B cell (primary cell): ENCODE measurements at regions not wholly inside any gene's neighbourhood (a gene's known extent, or its start where the extent isn't known, plus 50 kb on each side); places are given as distances from the start of the nearest gene placed in this dataset.

Experiments
- ATAC-seq: fragments of 200-7000 bp; cut with Tn5 transposase; one replicate; pipeline ENCODE4 v1.10.0; 2021; ENCODE audit warnings: low read depth, mild to moderate bottlenecking, moderate number of reproducible peaks, moderate library complexity
- CTCF ChIA-PET: fragments of 350-600 bp; sonication (Branson Sonifier 250); formaldehyde crosslinking; loops from one replicate; lab custom pipeline; 2021; ENCODE audit warnings: antibody characterized with exemption, inconsistent platforms; lab: Charles Lee
- POLR2A ChIA-PET: fragments of 350-600 bp; sonication (Branson Sonifier 250); formaldehyde crosslinking; loops from one replicate; lab custom pipeline; 2021; ENCODE audit warnings: antibody characterized with exemption; lab: Charles Lee
- DNase-seq: peaks from one replicate; pipeline ENCODE4 v3.0.0; 2013
- H2AFZ ChIP-seq: 2 replicates; pipeline ENCODE4 v1.6.1; 2012; ENCODE audit warnings: mild to moderate bottlenecking, low read depth, low read length; ENCODE audit not compliant: insufficient read depth, poor library complexity, severe bottlenecking
- H3K27ac ChIP-seq, 2 donors: 1 replicate in 1 of 2; 2 replicates in 1 of 2; pipeline ENCODE4 v1.5.1; 2012 to 2013; ENCODE audit warnings: low read length in 2 of 2, mild to moderate bottlenecking in 2 of 2, moderate library complexity in 1 of 2
- H3K27me3 ChIP-seq, 4 experiments: fragments of 200-600 bp in 1 of 4; sonication (generic) in 1 of 4; replicated peaks in 1 of 4; 1 replicate in 2 of 4; 2 replicates in 2 of 4; pipeline versions ENCODE4 v1.6.1 to v1.7.0; 2013 to 2016; ENCODE audit warnings: low read length in 3 of 4, mild to moderate bottlenecking in 2 of 4, mixed read lengths in 1 of 4, moderate library complexity in 1 of 4; ENCODE audit not compliant: insufficient read depth in 4 of 4, control insufficient read depth in 3 of 4; ENCODE audit errors: control extremely low read depth in 1 of 4
- H3K36me3 ChIP-seq, 2 experiments: replicated peaks in 1 of 2; 1 replicate in 1 of 2; 2 replicates in 1 of 2; pipeline versions ENCODE4 v1.6.1 to v1.7.1; 2013; ENCODE audit warnings: low read length in 1 of 2; ENCODE audit not compliant: insufficient read depth in 2 of 2, control insufficient read depth in 1 of 2; ENCODE audit errors: control extremely low read depth in 1 of 2, extremely low read depth in 1 of 2
- H3K4me1 ChIP-seq, 2 donors: fragments of 200-600 bp in 1 of 2; sonication (generic) in 1 of 2; 1 replicate in 1 of 2; 2 replicates in 1 of 2; pipeline versions ENCODE4 v1.5.1 to v1.6.1; 2013 to 2017; ENCODE audit warnings: low read length in 2 of 2; ENCODE audit not compliant: control insufficient read depth in 2 of 2, insufficient read depth in 2 of 2
- H3K4me2 ChIP-seq: replicated peaks from 2 replicates; pipeline ENCODE3; 2012; ENCODE audit warnings: mild to moderate bottlenecking, low read depth, low read length; ENCODE audit not compliant: poor library complexity, severe bottlenecking
- H3K4me3 ChIP-seq, 5 experiments: fragments of 200-600 bp in 1 of 5; sonication (generic) in 1 of 5; 1 replicate in 3 of 5; 2 replicates in 2 of 5; pipeline versions ENCODE4 v1.5.1 to v1.7.0; 2011 to 2016; ENCODE audit warnings: low read length in 4 of 5, mild to moderate bottlenecking in 4 of 5, low read depth in 2 of 5, control low read depth in 1 of 5, moderate library complexity in 1 of 5; ENCODE audit not compliant: insufficient read depth in 1 of 5; ENCODE audit errors: control extremely low read depth in 1 of 5, extremely low read depth in 1 of 5
- H3K79me2 ChIP-seq: fragments of 200-600 bp; sonication (generic); one replicate; pipeline ENCODE4 v1.6.0; 2016; ENCODE audit warnings: low read length; ENCODE audit not compliant: control insufficient read depth, insufficient read depth
- H3K9ac ChIP-seq: fragments of 200-600 bp; sonication (generic); 2 replicates; pipeline ENCODE4 v1.6.1; 2017; ENCODE audit warnings: mild to moderate bottlenecking, low read length, moderate library complexity
- H3K9me3 ChIP-seq, 3 donors: one replicate each; pipeline versions ENCODE4 v1.6.1 to v1.7.1; 2013; ENCODE audit warnings: low read length in 2 of 3; ENCODE audit not compliant: control insufficient read depth in 2 of 3, insufficient read depth in 1 of 3; ENCODE audit errors: control extremely low read depth in 1 of 3
- H4K20me1 ChIP-seq: 2 replicates; pipeline ENCODE4 v1.6.0; 2012; ENCODE audit warnings: mild to moderate bottlenecking, low read length; ENCODE audit not compliant: insufficient read depth, control insufficient read depth, poor library complexity, severe bottlenecking
- H3K27ac Mint-ChIP-seq: one replicate; pipeline ENCODE4 v1.8.0; 2021; ENCODE audit warnings: mixed read lengths
- H3K27me3 Mint-ChIP-seq: one replicate; pipeline ENCODE4 v1.8.0; 2021; ENCODE audit warnings: mixed read lengths
- H3K4me1 Mint-ChIP-seq: one replicate; pipeline ENCODE4 v1.8.0; 2021; ENCODE audit warnings: mixed read lengths
- H3K4me3 Mint-ChIP-seq: one replicate; pipeline ENCODE4 v1.8.0; 2021; ENCODE audit warnings: mixed read lengths
- H3K9me3 Mint-ChIP-seq: one replicate; pipeline ENCODE4 v1.8.0; 2022; ENCODE audit warnings: mixed read lengths; ENCODE audit not compliant: insufficient read depth
- CTCF ChIP-seq: fragments of 200-600 bp; IDR thresholded peaks from one replicate; pipeline ENCODE4 v1.8.0; 2022; ENCODE audit warnings: antibody characterized with exemption, mild to moderate bottlenecking
- EZH2 ChIP-seq: IDR thresholded peaks from 2 replicates; pipeline ENCODE4 v1.6.1; 2012; ENCODE audit warnings: borderline replicate concordance, low read depth, mild to moderate bottlenecking, moderate library complexity, low read length; ENCODE audit not compliant: insufficient read depth, poor library complexity, severe bottlenecking
- WGBS: methylation state at CpG from one replicate; pipeline ENCODE4 v1.1.5; 2013; ENCODE audit warnings: missing lambda C conversion rate; ENCODE audit not compliant: insufficient coverage; 5-methylcytosine and 5-hydroxymethylcytosine counted together
- intact Hi-C: fragments of 100-400 bp; cut with micrococcal nuclease; formaldehyde crosslinking; loops from one replicate; pipeline ENCODE4 v1.10.0; 2022

- Histone ChIP-seq H2AFZ (no peak overlapping the region), H4K20me1 (no peaks in the 10 kb centered on the region), H3K27ac (no peak overlapping the region), H3K9ac (no peak overlapping the region), H3K79me2 (no peaks in the 10 kb centered on the region), H3K4me2 (no peak overlapping the region), H3K4me1 (no peaks in the 10 kb centered on the region), H3K9me3 (peaks cover 0 to 1% (median 0%) of the 10 kb centered on the region in 3 donors), H3K36me3 (no peaks in the 10 kb centered on the region), H3K27me3 (peaks cover 0 to 6% (median 0%) of the 10 kb centered on the region in 4 experiments), H3K4me3 (no peak overlapping the region)
- Mint-ChIP-seq H3K27me3 (peaks cover 28% of the 10 kb centered on the region), H3K4me1 (no peaks in the 10 kb centered on the region), H3K9me3 (no peaks in the 10 kb centered on the region), H3K4me3 (no peak overlapping the region), H3K27ac (no peak overlapping the region)
- CTCF ChIA-PET, result no interaction called here
- POLR2A ChIA-PET, result no interaction called here
- ATAC-seq, result no peak
- intact Hi-C loops, result no loop called here
- WGBS, result 88% methylated on average over 9 of the region's 13 CpGs
- no peak for TF ChIP-seq EZH2
- TF ChIP-seq CTCF, result no peak
- DNase-seq, result no peak
Measured at GRCh38 chr20:46789339-46790028, 80.0 kb downstream of the SLC2A10 start.

- H2AFZ ChIP-seq, result no peak overlapping the region
- WGBS, result 81% methylated on average over 10 of the region's 10 CpGs
- DNase-seq (no peak), ATAC-seq (no peak)
- no peak overlapping the region for H3K27ac Mint-ChIP-seq
- no peaks in the 10 kb centered on the region for H3K79me2 ChIP-seq
- intact Hi-C loops, result no loop called here
- no peak overlapping the region for H3K27ac ChIP-seq
- no peaks in the 10 kb centered on the region for H3K9me3 Mint-ChIP-seq
- H3K4me1 ChIP-seq, result no peaks in the 10 kb centered on the region
- no peaks in the 10 kb centered on the region for H4K20me1 ChIP-seq
- H3K4me3 ChIP-seq, result no peak overlapping the region
- H3K27me3 Mint-ChIP-seq, result peaks cover 20% of the 10 kb centered on the region
- no peak overlapping the region for H3K4me3 Mint-ChIP-seq
- TF ChIP-seq EZH2, result no peak
- no peak for TF ChIP-seq CTCF
- H3K36me3 ChIP-seq, result no peaks in the 10 kb centered on the region
- H3K4me2 ChIP-seq, result no peak overlapping the region
- H3K9me3 ChIP-seq, result peaks cover 0 to 3% (median 0%) of the 10 kb centered on the region in 3 donors
- H3K4me1 Mint-ChIP-seq, result no peaks in the 10 kb centered on the region
- CTCF ChIA-PET, result no interaction called here
- POLR2A ChIA-PET, result no interaction called here
- H3K27me3 ChIP-seq, result peaks cover 0 to 2% (median 0%) of the 10 kb centered on the region in 4 experiments
- H3K9ac ChIP-seq, result no peak overlapping the region
Measured at GRCh38 chr20:46791722-46792416, 82.4 kb downstream of the SLC2A10 start.
